Stimulated activated CD4-positive, alpha-beta T cell treated with anti-CD3 and anti-CD28 coated beads, Interleukin-1b, Interleukin-23, amount 100 ng/mL, for 4 hours (primary cell): ENCODE measurements at regions not wholly inside any gene's neighbourhood (a gene's known extent, or its start where the extent isn't known, plus 50 kb on each side); places are given as distances from the start of the nearest gene placed in this dataset.

ENCODE experiments used
- DNase-seq, 2 donors: peaks; one replicate each; pipeline ENCODE4 v3.0.0-alpha.2; 2020; ENCODE audit warnings: low read depth in 2 of 2

DNA sequence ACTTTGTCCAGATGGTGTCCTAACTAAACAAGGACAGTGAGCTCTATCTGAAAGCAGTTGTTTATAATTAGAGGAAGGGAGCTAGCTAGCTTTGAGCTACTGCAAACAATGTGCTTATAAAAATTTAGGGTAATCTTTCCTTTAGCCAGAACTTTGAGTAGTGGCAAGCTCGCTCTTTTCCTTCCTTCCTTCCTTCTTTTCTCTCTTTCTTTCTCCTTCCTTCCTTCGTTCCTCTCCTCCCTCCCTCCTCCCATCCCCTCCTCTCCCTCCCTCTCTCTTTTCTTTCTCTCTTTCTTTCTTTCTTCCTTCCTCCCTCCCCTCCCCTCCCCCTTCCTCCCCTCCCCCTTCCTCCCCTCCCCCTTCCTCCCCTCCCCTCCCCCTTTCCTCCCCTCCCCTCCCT is 520.1 kb downstream of the INHBA start:
- DNase-seq = no peak

DNA sequence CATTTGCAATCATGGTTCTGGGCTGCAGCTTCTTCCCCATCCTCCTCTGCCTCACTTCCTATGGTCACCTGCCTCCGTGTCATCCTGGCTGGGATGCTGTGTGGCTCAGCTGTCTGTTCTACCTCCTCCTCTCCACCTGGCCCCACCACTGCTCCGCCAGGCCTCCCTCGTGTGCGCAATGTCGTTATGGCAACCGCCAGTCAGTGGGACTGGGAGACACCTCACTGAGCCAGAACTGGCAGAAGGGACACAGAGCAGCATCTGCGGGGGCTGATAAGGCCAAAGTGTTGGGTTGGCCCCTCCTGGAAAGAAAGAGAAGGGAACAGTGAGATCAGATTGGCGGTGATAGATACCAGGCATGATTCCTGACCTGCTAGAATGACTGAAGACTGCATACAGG is 527.5 kb downstream of the INHBA start:
- no peak for DNase-seq

DNA sequence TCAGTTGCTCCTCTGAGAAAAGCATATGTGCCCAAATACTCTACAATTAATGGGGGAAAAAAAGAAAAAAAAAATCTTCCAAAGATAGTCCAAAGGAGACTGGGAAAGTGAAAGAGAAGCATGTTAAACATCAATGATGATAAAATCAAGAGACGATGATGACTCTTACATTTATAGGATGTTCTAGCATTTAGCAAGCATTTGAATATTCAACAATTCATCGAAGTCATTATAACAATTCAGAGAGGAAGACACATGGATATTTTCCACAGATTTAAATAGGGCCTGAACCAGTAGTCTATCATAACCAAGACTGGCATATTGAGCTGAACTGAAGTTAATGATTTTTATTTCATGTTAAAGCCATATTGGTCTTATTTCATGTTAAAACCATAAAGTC is 528.4 kb downstream of the INHBA start:
- DNase-seq = no peak

DNA sequence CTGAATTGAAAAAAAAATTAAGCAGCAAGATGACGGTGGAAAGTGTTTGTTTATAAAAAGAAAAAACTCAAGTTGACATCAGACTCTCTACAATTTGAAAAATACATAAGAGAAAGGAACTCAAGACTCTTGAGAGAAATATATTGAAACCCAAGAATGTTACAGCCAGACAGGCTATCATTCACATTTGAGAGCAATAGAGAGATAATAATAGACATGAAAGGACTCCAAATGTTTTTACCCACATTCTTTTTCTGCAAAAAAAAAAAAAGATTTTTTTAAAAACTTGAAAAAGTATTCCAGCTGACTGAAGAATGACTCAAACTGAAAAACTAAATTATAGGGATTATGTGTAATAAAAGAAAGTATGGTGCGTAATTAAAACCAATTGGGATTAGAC is 532.4 kb downstream of the INHBA start:
- DNase-seq = no peak

DNA sequence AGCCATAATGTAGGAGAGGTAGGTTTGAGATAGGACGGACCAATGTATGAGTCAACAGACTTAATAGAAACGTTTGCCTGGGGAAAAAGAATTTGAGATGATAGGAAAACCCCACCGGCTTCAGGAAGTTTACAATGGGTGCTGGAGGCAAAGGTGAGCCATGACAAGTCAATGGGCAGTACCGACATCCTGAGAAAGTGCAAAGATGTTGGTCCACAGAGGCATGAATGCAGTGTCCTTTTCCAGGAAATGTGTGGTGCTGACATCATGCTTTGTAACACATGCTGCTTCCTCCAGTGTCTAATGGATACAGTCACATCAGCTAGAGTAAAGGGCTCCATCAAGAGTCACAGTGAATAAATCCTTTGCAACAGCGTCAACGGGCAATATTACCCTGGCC is 533.6 kb downstream of the INHBA start:
- no peak for DNase-seq

DNA sequence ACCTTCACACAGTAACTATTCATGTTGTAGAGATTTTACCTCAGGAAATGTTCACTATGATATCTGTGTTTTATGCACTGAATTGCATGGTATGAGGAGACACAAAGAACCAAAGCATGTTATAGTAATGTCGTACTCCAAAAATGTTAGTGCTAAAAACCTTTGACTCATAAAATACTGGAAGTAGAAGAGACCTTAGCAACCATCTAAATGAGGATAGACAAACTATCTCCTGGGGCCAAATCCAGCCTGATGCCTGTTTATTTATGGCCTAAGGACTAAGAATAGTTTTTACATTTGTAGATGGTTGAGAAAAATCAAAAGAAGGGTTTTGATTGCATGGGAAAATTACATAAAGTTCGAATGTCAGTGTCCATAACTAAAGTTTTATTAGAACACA is 535.1 kb downstream of the INHBA start:
- DNase-seq = no peak

DNA sequence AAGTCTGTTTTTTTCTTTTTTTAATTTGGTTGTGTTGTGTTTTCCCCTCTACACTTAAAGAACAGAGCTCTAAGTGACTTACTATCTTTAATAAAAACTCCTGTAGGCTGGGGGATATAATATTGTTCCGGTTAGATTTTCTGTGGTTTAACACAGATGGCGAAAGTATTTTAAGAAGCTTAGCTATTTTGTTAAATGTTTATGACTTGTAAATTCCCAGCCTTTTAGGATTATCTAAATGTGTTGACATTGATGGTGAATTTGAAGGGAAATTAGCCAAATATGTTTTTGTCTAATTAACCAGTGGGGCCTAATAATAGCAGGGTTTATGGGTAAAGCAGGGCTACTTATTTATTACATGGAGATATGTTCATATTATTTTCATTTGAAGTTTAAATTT is 538.5 kb downstream of the INHBA start:
- DNase-seq = no peak

DNA sequence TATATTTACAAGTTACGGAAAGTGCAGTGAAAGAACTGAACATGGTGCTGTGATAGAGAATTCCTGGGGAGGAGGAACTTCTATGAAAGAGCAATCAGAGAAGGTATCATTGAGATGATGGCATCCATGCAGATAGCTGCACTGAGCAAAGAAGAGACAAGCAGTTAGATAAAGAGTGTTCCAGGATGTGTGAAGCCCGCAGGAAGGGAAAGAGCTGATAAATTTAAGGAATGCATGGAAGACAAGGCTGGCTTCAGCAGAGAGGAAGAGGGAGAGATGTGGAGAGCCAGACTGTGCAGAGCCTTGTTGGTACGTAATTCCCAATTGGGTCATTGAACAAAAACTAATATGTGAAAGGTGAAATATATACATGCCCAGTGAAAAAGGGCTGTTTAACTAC is 538.9 kb downstream of the INHBA start:
- no peak for DNase-seq

DNA sequence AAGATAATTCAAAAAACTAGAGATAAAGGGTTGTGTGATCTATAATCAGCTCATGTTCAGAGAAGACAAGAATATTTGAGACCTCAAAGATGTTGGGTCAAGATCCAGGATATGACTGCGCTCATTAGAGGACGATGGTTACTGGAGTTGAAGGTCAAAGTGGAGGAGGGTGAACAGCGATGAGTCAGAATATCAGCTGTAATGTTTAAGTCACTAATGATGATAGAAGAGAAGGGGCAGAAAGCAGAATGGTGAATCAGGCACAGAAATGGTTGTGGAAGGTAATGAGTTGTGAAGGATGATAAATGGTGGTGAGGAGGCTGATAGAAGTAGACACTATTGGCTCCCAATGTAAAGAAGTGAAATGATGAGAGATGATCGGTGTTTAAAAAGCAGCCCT is 540.3 kb downstream of the INHBA start:
- no peak for DNase-seq

DNA sequence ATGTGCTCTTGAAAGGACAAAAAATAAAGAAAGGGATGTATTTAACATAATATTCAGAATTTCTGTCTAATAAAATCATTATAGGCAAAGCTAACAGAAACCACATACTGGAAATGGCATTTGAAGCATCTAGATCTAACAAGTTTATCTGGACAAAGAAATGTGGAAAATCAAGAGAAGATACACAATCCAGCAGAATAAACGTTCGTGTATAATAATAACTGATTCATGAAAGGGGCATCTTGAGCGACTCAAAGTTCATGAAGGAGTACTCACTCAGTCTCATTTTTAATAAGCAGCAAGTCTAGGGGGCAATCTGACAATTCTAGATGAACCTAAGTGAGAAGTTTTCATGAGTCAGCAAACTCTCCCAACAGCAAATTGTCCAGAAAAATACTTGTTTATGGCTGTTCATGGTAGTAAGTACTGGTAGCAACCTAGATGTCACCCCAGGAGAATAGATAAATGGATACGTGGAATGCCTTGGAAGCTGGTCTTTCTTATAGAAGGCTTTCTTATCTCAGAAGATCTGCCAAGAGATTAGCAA is 541.8 kb downstream of the INHBA start:
- DNase-seq = no peak

DNA sequence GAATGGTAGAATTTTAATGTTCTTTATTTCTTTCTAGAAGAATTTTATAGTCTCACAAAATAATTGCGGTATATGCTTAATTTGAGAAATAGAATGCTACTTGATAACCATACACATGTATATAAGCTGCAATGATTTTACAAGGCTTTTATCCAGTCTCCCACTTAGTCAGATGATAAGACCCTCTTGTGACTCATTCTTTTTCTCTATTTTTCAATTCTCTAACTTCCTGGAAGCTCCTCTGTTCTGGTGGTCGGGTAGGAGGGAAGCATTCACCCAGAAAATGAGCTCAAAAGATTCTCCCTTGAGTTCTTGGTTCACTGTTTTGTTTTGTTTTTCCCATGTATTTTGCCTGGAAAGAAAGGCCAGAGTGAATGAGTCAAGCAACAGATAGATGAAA is 546.6 kb downstream of the INHBA start:
- no peak for DNase-seq

DNA sequence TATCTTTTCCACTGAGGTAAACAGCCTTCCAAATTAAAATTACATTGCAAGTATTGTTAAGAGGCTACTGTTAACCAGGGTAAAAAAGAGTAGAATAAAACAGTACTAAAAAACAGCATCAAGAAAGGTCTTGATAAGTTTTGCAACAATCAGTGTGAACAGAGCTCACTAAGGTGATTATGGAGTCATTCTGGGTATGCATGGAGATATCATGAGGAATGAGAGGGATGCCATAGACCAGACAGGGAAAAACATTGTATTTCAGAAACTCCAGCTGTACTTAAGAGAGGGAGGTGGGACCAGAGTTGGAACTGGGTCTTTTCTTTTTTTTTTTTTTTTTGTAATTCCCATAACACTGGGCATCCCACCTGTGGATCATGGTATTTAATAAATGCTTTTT is 549.6 kb downstream of the INHBA start:
- DNase-seq = no peak

DNA sequence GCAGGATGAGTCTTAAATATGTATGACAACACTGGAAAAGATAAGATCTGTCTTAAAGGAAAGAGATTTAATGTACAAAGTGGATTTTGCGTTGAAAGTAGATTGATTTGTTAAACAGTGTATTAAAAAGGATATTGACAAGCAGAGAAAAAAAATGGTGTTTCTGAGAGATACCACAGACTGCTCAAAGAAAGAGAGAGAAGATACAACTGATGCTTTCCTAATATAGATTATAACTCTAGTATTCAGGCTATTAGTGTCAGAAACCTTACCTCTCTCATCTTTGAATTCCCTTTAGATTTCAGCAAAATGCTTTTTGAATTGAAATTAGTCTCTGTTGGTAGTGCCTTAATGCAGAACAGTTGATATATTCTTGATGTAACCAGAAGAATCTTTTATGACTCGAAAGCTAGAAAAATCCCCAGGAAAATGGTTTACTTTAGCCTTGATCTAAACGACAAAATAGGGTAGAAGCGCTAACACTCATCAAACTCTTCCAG is 550.7 kb downstream of the INHBA start:
- DNase-seq = no peak

DNA sequence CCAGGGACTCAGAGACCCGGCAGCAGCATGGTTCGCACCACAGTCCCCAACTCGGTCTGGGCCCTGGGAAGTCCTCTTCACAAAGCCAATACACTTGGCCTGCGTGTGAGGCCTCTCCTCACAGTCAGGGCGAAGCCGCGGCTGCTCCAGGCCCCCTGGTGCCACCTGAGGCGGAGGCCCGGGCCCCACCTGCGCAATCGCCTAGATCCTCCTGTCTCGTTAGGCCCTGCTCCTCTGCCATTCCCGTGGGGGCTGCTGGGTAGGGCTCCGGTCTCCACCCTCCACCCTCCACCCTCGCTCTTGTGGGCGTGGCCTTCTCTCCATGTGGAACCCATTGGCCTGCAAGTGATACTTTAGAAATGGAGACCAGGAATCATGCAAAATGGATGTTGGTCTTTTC is 553.3 kb downstream of the INHBA start:
- DNase-seq = no peak

DNA sequence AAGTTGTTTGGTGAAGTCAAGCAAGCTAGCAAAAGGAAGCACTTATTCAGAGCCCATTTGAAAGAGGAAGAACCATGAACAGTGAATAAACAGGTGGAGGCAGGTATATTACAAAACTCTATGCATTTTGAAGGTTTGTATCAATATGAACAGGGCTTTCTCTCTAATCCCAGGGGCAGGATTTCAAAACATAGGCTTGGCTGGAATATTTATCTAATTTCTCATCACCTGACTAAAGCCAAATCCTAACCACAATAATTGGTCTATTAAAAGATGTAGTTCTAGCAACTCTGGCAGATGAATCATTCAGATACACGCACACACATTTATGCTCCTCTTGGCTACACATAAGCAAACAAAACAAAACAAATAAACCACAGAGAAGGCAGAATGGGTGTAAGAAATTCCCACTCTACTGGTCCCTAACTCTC is 554.4 kb downstream of the INHBA start:
- DNase-seq = no peak

DNA sequence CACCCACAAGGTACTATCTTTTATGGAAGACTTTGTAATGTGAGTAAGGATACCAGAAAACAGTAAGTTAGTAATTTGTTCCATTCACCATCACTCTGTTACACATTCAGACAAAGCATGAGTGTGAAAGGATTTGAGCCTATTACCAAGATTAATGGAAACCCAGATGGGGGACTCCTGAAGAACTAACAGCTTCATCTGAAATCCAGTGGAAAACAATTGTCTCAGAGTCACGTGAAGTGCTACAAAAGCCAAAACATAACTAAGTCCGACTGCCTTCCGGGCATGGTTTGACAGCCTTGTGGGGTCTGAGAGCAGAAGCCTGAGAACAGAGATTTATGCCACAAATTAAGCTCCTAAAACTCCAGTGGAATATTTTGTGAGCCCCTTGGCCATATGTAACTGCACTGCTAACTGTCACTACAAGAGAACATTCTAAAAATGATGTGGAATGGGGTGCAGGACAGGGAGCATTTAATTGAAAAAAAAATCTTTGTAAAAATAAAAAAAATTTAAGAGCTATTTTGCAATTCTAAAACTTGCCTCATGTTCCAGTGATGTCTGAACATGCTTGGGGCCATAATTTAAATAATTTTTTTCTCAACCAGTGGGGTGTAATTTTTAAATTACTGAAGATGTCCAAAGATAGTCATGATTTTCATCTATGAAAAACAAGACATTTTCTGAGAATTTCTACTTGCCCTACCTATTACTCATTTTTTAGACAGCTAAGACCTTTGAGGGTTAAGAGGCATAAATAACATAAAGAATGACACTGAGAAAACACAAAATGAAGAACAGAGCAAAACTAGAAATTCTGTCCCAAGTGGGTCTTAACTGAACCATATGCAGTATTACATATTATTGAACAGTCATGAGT is 555.0 kb downstream of the INHBA start:
- no peak for DNase-seq

DNA sequence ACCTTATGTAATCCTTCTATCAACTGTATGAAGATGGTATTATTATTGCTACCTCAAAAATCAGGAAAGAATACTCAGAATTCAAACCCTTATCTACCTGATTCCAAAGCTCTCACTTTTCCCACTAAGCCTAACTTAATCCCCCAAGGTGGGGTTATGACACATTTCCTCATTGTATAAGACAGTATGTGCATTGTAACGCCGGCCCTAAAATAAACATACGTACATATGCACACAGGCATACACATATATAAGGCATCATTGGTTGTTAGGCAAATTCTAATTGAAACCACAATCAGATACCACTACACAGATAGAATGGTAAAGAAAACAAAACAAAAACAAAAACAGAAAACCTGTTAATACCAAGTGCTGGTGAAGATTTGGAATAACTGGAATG is 556.5 kb downstream of the INHBA start:
- no peak for DNase-seq

DNA sequence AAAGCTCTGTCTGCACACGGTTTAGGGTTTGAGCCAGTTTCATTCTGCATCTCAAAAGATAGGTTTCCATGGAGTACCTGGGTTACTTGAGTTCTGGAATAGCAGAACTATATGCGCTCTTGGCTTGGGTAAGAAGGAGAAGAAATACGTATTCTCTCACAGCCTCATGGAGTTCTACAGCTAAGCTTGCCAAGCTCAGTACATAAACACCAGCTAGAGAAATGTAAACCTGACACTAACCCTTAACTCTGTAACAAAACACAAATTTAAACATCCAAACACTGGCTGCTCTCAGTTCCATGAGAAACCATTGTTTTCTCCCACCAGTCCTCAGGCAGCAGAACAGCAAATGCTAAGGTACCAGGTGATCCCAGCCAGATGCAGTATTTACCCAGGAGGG is 557.2 kb downstream of the INHBA start:
- DNase-seq = no peak

DNA sequence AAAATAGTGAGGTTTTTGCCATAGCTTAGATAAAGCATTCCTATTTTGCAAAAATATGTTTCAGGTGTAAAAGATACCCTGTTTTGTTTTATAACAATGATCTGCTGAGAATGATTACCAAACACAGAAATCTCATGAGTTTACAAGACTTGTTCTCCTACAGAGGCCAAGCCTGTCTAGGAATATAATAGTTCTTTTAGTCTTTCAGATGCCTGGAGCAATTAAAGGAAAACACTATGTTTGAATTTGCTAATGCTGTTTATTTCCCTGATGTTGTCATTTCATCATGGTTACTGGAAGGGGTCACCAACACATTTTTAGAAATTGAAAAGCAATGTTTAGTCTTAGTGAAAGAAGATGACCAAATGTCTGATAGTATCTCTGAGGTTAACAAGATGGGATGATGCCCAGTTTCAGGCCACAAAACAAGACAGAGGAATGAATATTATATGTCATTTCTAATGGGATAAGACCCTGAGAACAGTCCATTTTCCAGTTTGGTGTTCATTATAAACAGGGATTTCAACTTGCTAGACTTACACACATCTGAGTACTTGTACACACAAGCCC is 559.9 kb downstream of the INHBA start:
- DNase-seq = no peak

DNA sequence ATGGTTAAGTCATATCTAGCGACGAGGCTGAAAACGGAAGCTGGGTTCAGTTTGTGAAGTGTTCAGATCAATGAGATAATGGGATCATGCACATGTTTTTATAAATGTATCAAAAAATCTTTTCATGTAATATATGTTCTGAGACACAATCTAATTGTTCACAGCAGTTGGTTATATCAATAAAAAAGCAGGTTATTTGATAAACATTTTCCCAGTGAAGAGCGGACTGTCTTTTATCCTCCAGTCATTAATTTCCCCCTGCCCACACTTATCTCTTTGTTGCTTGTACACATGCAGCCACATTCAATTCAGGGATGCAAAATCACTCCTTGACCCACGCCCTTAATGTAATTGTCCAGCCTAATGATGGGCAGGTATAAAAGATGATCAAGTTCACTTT is 563.1 kb downstream of the INHBA start:
- DNase-seq = no peak

DNA sequence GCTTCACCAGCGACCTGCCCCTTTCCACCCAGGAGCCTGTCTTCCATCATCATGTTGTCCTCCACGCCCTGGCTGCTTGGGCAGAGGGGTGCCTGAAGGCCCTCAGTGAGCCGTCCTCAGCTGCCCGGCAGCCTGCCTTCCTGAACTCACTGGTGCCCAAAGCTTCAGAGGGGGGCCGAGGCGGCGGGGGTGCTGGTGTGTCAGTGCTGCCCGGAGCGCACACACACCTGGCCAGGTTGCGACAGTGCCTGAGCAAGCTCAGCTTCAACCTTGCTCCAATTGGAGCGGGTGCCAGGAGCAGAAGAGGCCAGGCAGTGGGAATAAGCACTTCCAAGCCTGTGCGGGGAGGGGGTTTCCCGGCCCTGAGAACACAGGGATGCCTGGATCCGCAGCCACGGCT is 566.3 kb downstream of the INHBA start:
- DNase-seq = no peak

DNA sequence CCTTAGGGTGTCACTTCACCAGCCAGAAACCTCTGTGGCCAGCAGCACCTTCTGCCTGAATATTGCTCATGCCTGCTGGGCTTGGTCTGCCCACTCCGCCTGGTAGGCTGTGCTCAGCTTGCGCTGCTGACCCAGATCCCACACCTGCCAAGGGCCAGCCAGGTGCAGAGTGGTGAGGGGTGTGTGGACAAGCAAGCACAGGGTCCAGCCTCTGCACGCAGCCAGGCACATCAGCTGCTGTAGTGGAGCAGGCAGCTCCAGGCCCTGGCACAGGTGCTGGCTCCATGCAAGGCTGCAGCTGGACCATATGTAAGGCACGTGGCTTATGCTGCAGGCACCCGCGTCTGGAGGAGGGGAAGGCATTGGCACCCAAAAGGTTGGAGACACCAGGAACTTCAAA is 567.4 kb downstream of the INHBA start:
- DNase-seq = no peak
